Heart left ventricle (tissue), 16 donors: ENCODE measurements at regions not wholly inside any gene's neighbourhood (a gene's known extent, or its start where the extent isn't known, plus 50 kb on each side); places are given as distances from the start of the nearest gene placed in this dataset.

ENCODE experiments used
- ATAC-seq, 4 donors: fragments of 200-7000 bp; cut with Tn5 transposase; one replicate each; pipeline ENCODE4 v1.9.1; 2020 to 2022; ENCODE audit warnings: moderate library complexity in 4 of 4, mild to moderate bottlenecking in 3 of 4, moderate number of reproducible peaks in 1 of 4
- DNase-seq, 5 donors: peaks; one replicate each; pipeline ENCODE4 v3.0.0-alpha.2; 2020
- H3K27ac ChIP-seq, 12 donors: fragments of 200-600 bp; sonication (generic) in 4 of 12; one replicate each; pipeline versions ENCODE4 v1.5.0 to v1.8.0; 2016 to 2022; ENCODE audit warnings: mild to moderate bottlenecking in 2 of 12
- H3K27me3 ChIP-seq, 9 donors: fragments of 200-600 bp; sonication (generic) in 2 of 9; one replicate each; pipeline versions ENCODE4 v1.5.1 to v1.8.0; 2016 to 2022; ENCODE audit warnings: mild to moderate bottlenecking in 3 of 9
- H3K36me3 ChIP-seq, 9 donors: fragments of 200-600 bp; sonication (generic) in 2 of 9; one replicate each; pipeline versions ENCODE4 v1.5.0 to v1.8.0; 2018 to 2022; ENCODE audit warnings: mild to moderate bottlenecking in 2 of 9
- H3K4me1 ChIP-seq, 12 donors: fragments of 200-600 bp; sonication (generic) in 4 of 12; one replicate each; pipeline versions ENCODE4 v1.5.0 to v1.8.0; 2016 to 2022; ENCODE audit warnings: mild to moderate bottlenecking in 3 of 12
- H3K4me3 ChIP-seq, 12 donors: fragments of 200-600 bp; sonication (generic) in 4 of 12; one replicate each; pipeline versions ENCODE4 v1.5.0 to v1.8.0; 2017 to 2022; ENCODE audit warnings: mild to moderate bottlenecking in 9 of 12, moderate library complexity in 4 of 12
- H3K9me3 ChIP-seq, 12 donors: fragments of 200-600 bp; sonication (generic) in 4 of 12; one replicate each; pipeline versions ENCODE4 v1.5.0 to v1.8.0; 2016 to 2022; ENCODE audit warnings: mild to moderate bottlenecking in 1 of 12
- POLR2A ChIP-seq, 2 donors: fragments of 450-650 bp; IDR thresholded peaks; one replicate each; pipeline ENCODE4 v1.6.1; 2017; ENCODE audit warnings: antibody characterized with exemption in 2 of 2, mild to moderate bottlenecking in 2 of 2, moderate library complexity in 2 of 2
- WGBS, 4 donors: extraction: QIAGEN DNeasy Blood & Tissue Kit in 2 of 4; methylation state at CpG; one replicate each; pipeline versions ENCODE4 v1.1.5 to v1.1.7; 2013 to 2018; 5-methylcytosine and 5-hydroxymethylcytosine counted together
- intact Hi-C, 10 donors: fragments of 100-400 bp; cut with DNase I; formaldehyde crosslinking; loops; one replicate each; pipeline versions ENCODE4 v1.11.1 to v1.14.2; 2022
- TF ChIP-seq, protein P1 (sequence below), 12 donors: fragments of 200-600 bp; sonication (generic) in 4 of 12; IDR thresholded peaks; one replicate each; pipeline versions ENCODE4 v1.5.0 to v1.8.0; 2018 to 2022; ENCODE audit warnings: antibody characterized with exemption in 12 of 12, mild to moderate bottlenecking in 5 of 12
- donor health status: ischemic (EF 13 %, LVEDD 7.1; RV severe dilation, severe dysfunction).
- donor health status: healthy with polysubstance abuse.
- donor health status: DM: no; HTN: yes; CAD: no.
- donor health status: DM: no; HTN: no; CAD: no.
- donor health status: ischemic (EF 25% LVEDD 6.9; RV normal size, moderate dysfunction).
- donor health status: ischemic (EF 25% LVEDD 5.7; RV mildly dilated, moderate dysfunction).
- donor health status: healthy.
- donor health status: DM: yes; HTN: yes; CAD: no.
- donor health status: ischemic (EF 35%, LVEDD 5.7; RV mildly dilated, moderate dysfunction).
- donor health status: nonischemic (EF 11% LVEDD 7.7; RV severe dilation, severe dysfunction).
- donor health status: DM: yes; HTN: yes; CAD: no.
- donor health status: PGD.
- donor health status: ischemic (EF 29% LVEDD 5.4; RV normal size, mild dysfunction).
- donor health status: nonischemic (EF 23%, LVEDD 6.1; RV moderate dilation, normal function).

DNA sequence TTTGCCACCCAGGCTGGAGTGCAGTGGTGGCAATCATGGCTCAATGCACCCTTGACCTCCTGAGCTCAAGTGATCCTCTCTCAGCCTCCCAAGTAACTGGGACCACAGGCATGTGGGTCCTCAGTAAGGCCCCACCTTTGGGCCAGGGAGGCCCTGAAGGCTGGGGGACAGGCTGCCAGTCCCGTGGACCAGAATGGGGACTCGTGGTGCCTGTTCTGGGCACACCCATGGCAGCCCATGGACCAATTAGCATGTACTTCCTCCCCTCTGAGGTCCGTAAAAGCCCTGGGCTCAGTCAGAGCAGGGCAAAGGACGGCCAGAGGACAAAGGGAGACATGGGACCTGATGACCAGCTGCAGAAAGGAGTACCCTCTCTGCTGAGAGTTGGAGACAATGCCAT, 1590.8 kb downstream of the KHDRBS2 start:
- no peak overlapping the region for H3K4me3 ChIP-seq
- H3K27ac ChIP-seq: no peak overlapping the region
- H3K9me3 ChIP-seq: peaks cover 0 to 10% (median 0%) of the 10 kb centered on the region in 12 donors
- DNase-seq (no peak), ATAC-seq (no peak)
- H3K36me3 ChIP-seq: no peaks in the 10 kb centered on the region
- 65 to 72% (median 68%) methylated on average over 2 to 4 of the region's 4 CpGs; no CpG with 5 or more reads in 1 of the 4 donors for WGBS, 4 donors
- no peaks in the 10 kb centered on the region for H3K4me1 ChIP-seq
- intact Hi-C loops: no loop called here
- no peak for TF ChIP-seq POLR2A (IDR thresholded peaks at IDR 0.05)
- TF ChIP-seq, protein P1, sequence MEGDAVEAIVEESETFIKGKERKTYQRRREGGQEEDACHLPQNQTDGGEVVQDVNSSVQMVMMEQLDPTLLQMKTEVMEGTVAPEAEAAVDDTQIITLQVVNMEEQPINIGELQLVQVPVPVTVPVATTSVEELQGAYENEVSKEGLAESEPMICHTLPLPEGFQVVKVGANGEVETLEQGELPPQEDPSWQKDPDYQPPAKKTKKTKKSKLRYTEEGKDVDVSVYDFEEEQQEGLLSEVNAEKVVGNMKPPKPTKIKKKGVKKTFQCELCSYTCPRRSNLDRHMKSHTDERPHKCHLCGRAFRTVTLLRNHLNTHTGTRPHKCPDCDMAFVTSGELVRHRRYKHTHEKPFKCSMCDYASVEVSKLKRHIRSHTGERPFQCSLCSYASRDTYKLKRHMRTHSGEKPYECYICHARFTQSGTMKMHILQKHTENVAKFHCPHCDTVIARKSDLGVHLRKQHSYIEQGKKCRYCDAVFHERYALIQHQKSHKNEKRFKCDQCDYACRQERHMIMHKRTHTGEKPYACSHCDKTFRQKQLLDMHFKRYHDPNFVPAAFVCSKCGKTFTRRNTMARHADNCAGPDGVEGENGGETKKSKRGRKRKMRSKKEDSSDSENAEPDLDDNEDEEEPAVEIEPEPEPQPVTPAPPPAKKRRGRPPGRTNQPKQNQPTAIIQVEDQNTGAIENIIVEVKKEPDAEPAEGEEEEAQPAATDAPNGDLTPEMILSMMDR (IDR thresholded peaks at IDR 0.05): no peak
- no peaks in the 10 kb centered on the region for H3K27me3 ChIP-seq

GRCh38 chr6:60687085-60687484, 1598.9 kb downstream of the KHDRBS2 start:
- DNase-seq: no peak

GRCh38 chr6:60681806-60682205, 1604.2 kb downstream of the KHDRBS2 start:
- Histone ChIP-seq H3K27ac (no peak overlapping the region), H3K9me3 (peaks cover 0 to 33% (median 0%) of the 10 kb centered on the region in 12 donors), H3K27me3 (no peaks in the 10 kb centered on the region), H3K4me3 (no peak overlapping the region), H3K4me1 (no peaks in the 10 kb centered on the region), H3K36me3 (no peaks in the 10 kb centered on the region)
- ATAC-seq (no peak), DNase-seq (no peak)
- TF ChIP-seq POLR2A (IDR thresholded peaks at IDR 0.05): no peak
- TF ChIP-seq, protein P1 (IDR thresholded peaks at IDR 0.05): no peak
- intact Hi-C loops: no loop called here

More at GRCh38 chr6:60687085-60687484, 1598.9 kb downstream of the KHDRBS2 start:
- no peaks in the 10 kb centered on the region for H3K36me3 ChIP-seq
- H3K9me3 ChIP-seq: peaks cover 0 to 8% (median 0%) of the 10 kb centered on the region in 12 donors
- WGBS, 4 donors: 57 to 72% (median 66%) methylated on average over 1 of the region's 1 CpG
- no peaks in the 10 kb centered on the region for H3K27me3 ChIP-seq
- H3K27ac ChIP-seq: no peak overlapping the region
- no peak for ATAC-seq
- TF ChIP-seq, protein P1 (IDR thresholded peaks at IDR 0.05): no peak
- TF ChIP-seq POLR2A (IDR thresholded peaks at IDR 0.05): no peak
- no peak overlapping the region for H3K4me3 ChIP-seq
- no peaks in the 10 kb centered on the region for H3K4me1 ChIP-seq
- intact Hi-C loops: no loop called here

DNA sequence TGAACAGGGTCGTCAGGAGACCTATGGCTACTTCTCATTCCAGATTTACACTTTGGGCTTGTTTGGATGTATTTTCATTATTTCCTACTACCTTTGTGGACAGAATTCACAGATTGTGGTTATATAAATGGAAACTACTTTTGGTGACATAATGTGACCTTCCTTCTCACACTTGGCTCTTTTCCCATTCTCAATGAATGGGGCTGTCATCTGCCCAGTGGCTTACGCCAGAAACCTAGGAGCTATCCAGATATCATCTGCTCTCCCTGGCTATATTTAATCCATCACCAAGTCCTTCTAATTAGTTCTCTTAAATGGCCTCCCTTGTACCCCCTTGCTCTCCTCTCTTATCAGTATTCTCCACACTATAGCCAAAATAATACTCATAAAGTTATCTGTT, 1606.8 kb downstream of the KHDRBS2 start:
- no peak overlapping the region for H3K4me3 ChIP-seq
- H3K36me3 ChIP-seq: no peaks in the 10 kb centered on the region
- ATAC-seq (no peak), DNase-seq (no peak)
- no peak overlapping the region for H3K27ac ChIP-seq
- TF ChIP-seq, protein P1 (IDR thresholded peaks at IDR 0.05): no peak
- no peak for TF ChIP-seq POLR2A (IDR thresholded peaks at IDR 0.05)
- intact Hi-C loops: no loop called here
- WGBS, 4 donors: 39 to 50% (median 45%) methylated on average over 2 of the region's 2 CpGs
- H3K9me3 ChIP-seq: peaks cover 0 to 48% (median 0%) of the 10 kb centered on the region in 12 donors
- H3K27me3 ChIP-seq: no peaks in the 10 kb centered on the region
- H3K4me1 ChIP-seq: no peaks in the 10 kb centered on the region
